Kidney glomerular epithelial cell (primary cell): ENCODE measurements at regions not wholly inside any gene's neighbourhood (a gene's known extent, or its start where the extent isn't known, plus 50 kb on each side); places are given as distances from the start of the nearest gene placed in this dataset.

Experiments used
- DNase-seq: peaks from one replicate; lab custom pipeline; 2025; lab: John Stamatoyannopoulos, UW

- DNase-seq = no peak
Observed at GRCh38 chr10:60466267-60467201, 76.9 kb upstream of the ANK3 start.

- no peak for DNase-seq
Observed at GRCh38 chr10:60465801-60466200, 76.1 kb upstream of the ANK3 start.

GRCh38 chr10:60464659-60465058 is 75.0 kb upstream of the ANK3 start:
- DNase-seq = no peak

- no peak for DNase-seq
Observed at GRCh38 chr10:60463746-60464145, 74.1 kb upstream of the ANK3 start.

GRCh38 chr10:60461688-60462087 is 72.0 kb upstream of the ANK3 start:
- no peak for DNase-seq

- no peak for DNase-seq
Observed at GRCh38 chr10:60459701-60460457, 70.2 kb upstream of the ANK3 start.

- no peak for DNase-seq
Observed at GRCh38 chr10:60456053-60456452, 66.4 kb upstream of the ANK3 start.

GRCh38 chr10:60454336-60454735 is 64.7 kb upstream of the ANK3 start:
- no peak for DNase-seq

- no peak for DNase-seq
Observed at GRCh38 chr10:60453036-60453435, 63.4 kb upstream of the ANK3 start.

- DNase-seq = no peak
Observed at GRCh38 chr10:60450291-60450690, 60.6 kb upstream of the ANK3 start.

- DNase-seq = no peak
Observed at GRCh38 chr10:60448246-60448645, 58.6 kb upstream of the ANK3 start.

- no peak for DNase-seq
Observed at GRCh38 chr10:60446851-60447250, 57.2 kb upstream of the ANK3 start.

- no peak for DNase-seq
Observed at GRCh38 chr10:60446070-60446833, 56.6 kb upstream of the ANK3 start.

- DNase-seq = peak; percentile 47
Observed at GRCh38 chr10:60444494-60445064, 54.9 kb upstream of the ANK3 start.

- DNase-seq = no peak
Observed at GRCh38 chr10:60443346-60443745, 53.7 kb upstream of the ANK3 start.

GRCh38 chr10:60441515-60441914 is 51.8 kb upstream of the ANK3 start:
- DNase-seq = no peak

GRCh38 chr10:60439641-60440040 is 50.0 kb upstream of the ANK3 start:
- no peak for DNase-seq
